ENCODE measurements at regions not wholly inside any gene's neighbourhood (a gene's known extent, or its start where the extent isn't known, plus 50 kb on each side); places are given as distances from the start of the nearest gene placed in this dataset.

DNA sequence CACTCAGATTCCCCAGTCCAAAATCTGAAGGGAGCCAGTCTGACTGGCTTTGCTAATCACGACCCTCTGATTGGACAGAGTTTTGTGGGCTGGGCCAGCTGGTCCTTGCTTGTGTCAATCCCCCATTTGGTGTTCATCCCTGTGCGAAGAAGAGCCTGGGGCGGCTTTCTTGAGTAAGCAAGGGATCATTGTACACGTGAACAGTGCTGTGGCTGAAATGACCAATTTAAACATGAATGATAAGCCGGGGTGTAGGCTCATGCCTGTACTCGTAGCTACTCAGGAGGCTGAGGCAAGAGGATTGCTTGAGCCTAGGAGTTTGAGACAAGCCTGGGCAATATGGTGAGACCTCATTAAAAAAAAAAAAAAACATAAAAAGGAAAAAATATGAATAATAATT is 379.1 kb downstream of the RAPGEF2 start:
- FAIRE-seq = no peak
- no peak overlapping the region for H3K27ac Mint-ChIP-seq (ENCODE audit: unreplicated experiment)

DNA sequence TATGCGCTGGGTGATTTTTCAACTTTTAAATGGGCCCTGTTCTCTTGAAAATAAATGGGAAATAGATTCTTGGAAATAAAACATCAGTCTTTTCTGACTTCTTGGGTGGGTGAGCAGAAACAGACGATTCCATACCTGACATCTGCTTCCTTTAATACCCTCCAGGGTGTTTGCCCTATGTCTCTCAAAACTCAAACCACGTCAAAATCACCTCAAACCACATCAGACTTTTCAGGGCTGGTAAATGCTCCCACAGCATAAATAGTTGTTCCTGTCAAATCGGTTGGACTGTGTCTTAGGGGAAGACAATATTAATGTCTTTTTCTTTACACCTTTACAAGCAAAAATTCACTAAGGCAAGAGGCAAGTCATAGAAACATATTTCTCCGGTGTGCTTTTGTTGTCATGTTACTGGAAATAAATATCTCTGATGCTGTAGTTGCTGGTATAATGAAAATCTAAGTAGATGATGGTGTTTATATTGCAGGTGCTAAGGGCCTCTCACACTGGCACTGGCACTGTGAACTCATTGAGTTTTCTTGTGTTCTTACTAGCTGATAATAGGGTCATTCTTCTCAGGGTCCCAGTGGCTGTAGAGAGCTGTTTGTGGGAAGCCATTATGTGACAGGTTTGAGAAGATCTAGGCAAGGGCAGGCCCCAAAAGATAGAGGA is 380.4 kb downstream of the RAPGEF2 start:
- H3K27me3 Mint-ChIP-seq (ENCODE audit: low read depth, unreplicated experiment) = no peaks in the 10 kb centered on the region
- Histone ChIP-seq H2AFZ (ENCODE audit: low read depth, low read length) (no peak overlapping the region), H3K4me3 (ENCODE audit: insufficient read depth, low read depth, low read length) (no peak overlapping the region), H3K27ac (ENCODE audit: low read depth, low read length) (no peak overlapping the region), H4K20me1 (ENCODE audit: insufficient read depth, low read length) (no peaks in the 10 kb centered on the region), H3K36me3 (ENCODE audit: insufficient read depth, low read length) (no peaks in the 10 kb centered on the region), H3K27me3 (ENCODE audit: insufficient read depth, low read length) (peaks cover 3% of the 10 kb centered on the region), H3K9ac (ENCODE audit: low read length) (no peak overlapping the region), H3K4me1 (ENCODE audit: insufficient read depth, low read length) (peaks cover 8% of the 10 kb centered on the region), H3K9me3 (ENCODE audit: insufficient read depth, low read depth, low read length) (no peaks in the 10 kb centered on the region), H3K4me2 (ENCODE audit: low read length) (no peak overlapping the region), H3K79me2 (ENCODE audit: insufficient read depth, low read length) (no peaks in the 10 kb centered on the region)
- no peak overlapping the region for H3K27ac Mint-ChIP-seq (ENCODE audit: unreplicated experiment)
- DNase-seq (ENCODE audit: low read depth) (no peak), FAIRE-seq (no peak)
- no peaks in the 10 kb centered on the region for H3K36me3 Mint-ChIP-seq (ENCODE audit: low read depth, unreplicated experiment)
- H3K9me3 Mint-ChIP-seq (ENCODE audit: unreplicated experiment) = no peaks in the 10 kb centered on the region
- peaks cover 10% of the 10 kb centered on the region for H3K4me1 Mint-ChIP-seq (ENCODE audit: low read depth, unreplicated experiment)
- H3K4me3 Mint-ChIP-seq (ENCODE audit: unreplicated experiment) = no peak overlapping the region
- TF ChIP-seq, protein P1, sequence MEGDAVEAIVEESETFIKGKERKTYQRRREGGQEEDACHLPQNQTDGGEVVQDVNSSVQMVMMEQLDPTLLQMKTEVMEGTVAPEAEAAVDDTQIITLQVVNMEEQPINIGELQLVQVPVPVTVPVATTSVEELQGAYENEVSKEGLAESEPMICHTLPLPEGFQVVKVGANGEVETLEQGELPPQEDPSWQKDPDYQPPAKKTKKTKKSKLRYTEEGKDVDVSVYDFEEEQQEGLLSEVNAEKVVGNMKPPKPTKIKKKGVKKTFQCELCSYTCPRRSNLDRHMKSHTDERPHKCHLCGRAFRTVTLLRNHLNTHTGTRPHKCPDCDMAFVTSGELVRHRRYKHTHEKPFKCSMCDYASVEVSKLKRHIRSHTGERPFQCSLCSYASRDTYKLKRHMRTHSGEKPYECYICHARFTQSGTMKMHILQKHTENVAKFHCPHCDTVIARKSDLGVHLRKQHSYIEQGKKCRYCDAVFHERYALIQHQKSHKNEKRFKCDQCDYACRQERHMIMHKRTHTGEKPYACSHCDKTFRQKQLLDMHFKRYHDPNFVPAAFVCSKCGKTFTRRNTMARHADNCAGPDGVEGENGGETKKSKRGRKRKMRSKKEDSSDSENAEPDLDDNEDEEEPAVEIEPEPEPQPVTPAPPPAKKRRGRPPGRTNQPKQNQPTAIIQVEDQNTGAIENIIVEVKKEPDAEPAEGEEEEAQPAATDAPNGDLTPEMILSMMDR (IDR thresholded peaks at IDR 0.05; ENCODE audit: insufficient read depth, low read depth, low read length) = no peak
- no peak for TF ChIP-seq EZH2 (IDR thresholded peaks at IDR 0.05; ENCODE audit: insufficient read depth, low read length)

More for the DNA sequence above, 379.1 kb downstream of the RAPGEF2 start:
- H3K9me3 ChIP-seq (ENCODE audit: insufficient read depth, low read depth, low read length) = no peaks in the 10 kb centered on the region
- peaks cover 2% of the 10 kb centered on the region for H3K4me1 ChIP-seq (ENCODE audit: insufficient read depth, low read length)
- no peak overlapping the region for H3K27ac ChIP-seq (ENCODE audit: low read depth, low read length)
- no peak overlapping the region for H3K4me2 ChIP-seq (ENCODE audit: low read length)
- no peaks in the 10 kb centered on the region for H3K9me3 Mint-ChIP-seq (ENCODE audit: unreplicated experiment)
- no peak overlapping the region for H2AFZ ChIP-seq (ENCODE audit: low read depth, low read length)
- H3K36me3 ChIP-seq (ENCODE audit: insufficient read depth, low read length) = no peaks in the 10 kb centered on the region
- no peak for DNase-seq (ENCODE audit: low read depth)
- H3K36me3 Mint-ChIP-seq (ENCODE audit: low read depth, unreplicated experiment) = no peaks in the 10 kb centered on the region
- no peaks in the 10 kb centered on the region for H3K27me3 Mint-ChIP-seq (ENCODE audit: low read depth, unreplicated experiment)
- peaks cover 7% of the 10 kb centered on the region for H3K4me1 Mint-ChIP-seq (ENCODE audit: low read depth, unreplicated experiment)
- no peaks in the 10 kb centered on the region for H4K20me1 ChIP-seq (ENCODE audit: insufficient read depth, low read length)
- no peaks in the 10 kb centered on the region for H3K79me2 ChIP-seq (ENCODE audit: insufficient read depth, low read length)
- H3K27me3 ChIP-seq (ENCODE audit: insufficient read depth, low read length) = no peaks in the 10 kb centered on the region
- H3K4me3 Mint-ChIP-seq (ENCODE audit: unreplicated experiment) = no peak overlapping the region
- H3K9ac ChIP-seq (ENCODE audit: low read length) = no peak overlapping the region
- TF ChIP-seq EZH2 (IDR thresholded peaks at IDR 0.05; ENCODE audit: insufficient read depth, low read length) = no peak
- TF ChIP-seq, protein P1 (IDR thresholded peaks at IDR 0.05; ENCODE audit: insufficient read depth, low read depth, low read length) = no peak
- no peak overlapping the region for H3K4me3 ChIP-seq (ENCODE audit: insufficient read depth, low read depth, low read length)
